Parathyroid adenoma (tissue), 2 donors: ENCODE measurements at regions not wholly inside any gene's neighbourhood (a gene's known extent, or its start where the extent isn't known, plus 50 kb on each side); places are given as distances from the start of the nearest gene placed in this dataset.

ENCODE experiments used
- H2AFZ ChIP-seq: fragments of 300-600 bp; sonication (generic); one replicate; pipeline ENCODE4 v1.7.0; 2017; ENCODE audit warnings: antibody characterized with exemption, mild to moderate bottlenecking
- H3K27ac ChIP-seq: fragments of 300-600 bp; sonication (generic); one replicate; pipeline ENCODE4 v1.7.0; 2017
- H3K27me3 ChIP-seq: fragments of 300-600 bp; sonication (generic); one replicate; pipeline ENCODE4 v1.7.0; 2017; ENCODE audit warnings: low read length; ENCODE audit not compliant: control insufficient read depth, insufficient read depth
- H3K36me3 ChIP-seq: fragments of 300-600 bp; sonication (generic); one replicate; pipeline ENCODE4 v1.7.0; 2017; ENCODE audit warnings: low read length; ENCODE audit not compliant: control insufficient read depth, insufficient read depth
- H3K4me1 ChIP-seq: fragments of 300-600 bp; sonication (generic); one replicate; pipeline ENCODE4 v1.7.0; 2017; ENCODE audit warnings: control low read depth
- H3K4me2 ChIP-seq: fragments of 300-600 bp; sonication (generic); one replicate; pipeline ENCODE4 v1.7.0; 2017; ENCODE audit warnings: low read length
- H3K4me3 ChIP-seq: fragments of 300-600 bp; sonication (generic); one replicate; pipeline ENCODE4 v1.7.0; 2017; ENCODE audit warnings: low read depth, low read length
- H3K79me2 ChIP-seq: fragments of 300-600 bp; sonication (generic); one replicate; pipeline ENCODE4 v1.7.0; 2017; ENCODE audit warnings: control low read depth
- H3K9ac ChIP-seq: fragments of 300-600 bp; sonication (generic); one replicate; pipeline ENCODE4 v1.7.0; 2017; ENCODE audit warnings: mild to moderate bottlenecking
- H3K9me3 ChIP-seq: fragments of 300-600 bp; sonication (generic); one replicate; pipeline ENCODE4 v1.7.0; 2017; ENCODE audit warnings: low read length; ENCODE audit not compliant: control insufficient read depth
- TF ChIP-seq, protein P1 (sequence below): fragments of 300-600 bp; sonication (generic); IDR thresholded peaks from one replicate; pipeline ENCODE4 v1.7.0; 2017; ENCODE audit warnings: antibody characterized with exemption, mild to moderate bottlenecking
- donor health status: primary hyperparathyroidism.

DNA sequence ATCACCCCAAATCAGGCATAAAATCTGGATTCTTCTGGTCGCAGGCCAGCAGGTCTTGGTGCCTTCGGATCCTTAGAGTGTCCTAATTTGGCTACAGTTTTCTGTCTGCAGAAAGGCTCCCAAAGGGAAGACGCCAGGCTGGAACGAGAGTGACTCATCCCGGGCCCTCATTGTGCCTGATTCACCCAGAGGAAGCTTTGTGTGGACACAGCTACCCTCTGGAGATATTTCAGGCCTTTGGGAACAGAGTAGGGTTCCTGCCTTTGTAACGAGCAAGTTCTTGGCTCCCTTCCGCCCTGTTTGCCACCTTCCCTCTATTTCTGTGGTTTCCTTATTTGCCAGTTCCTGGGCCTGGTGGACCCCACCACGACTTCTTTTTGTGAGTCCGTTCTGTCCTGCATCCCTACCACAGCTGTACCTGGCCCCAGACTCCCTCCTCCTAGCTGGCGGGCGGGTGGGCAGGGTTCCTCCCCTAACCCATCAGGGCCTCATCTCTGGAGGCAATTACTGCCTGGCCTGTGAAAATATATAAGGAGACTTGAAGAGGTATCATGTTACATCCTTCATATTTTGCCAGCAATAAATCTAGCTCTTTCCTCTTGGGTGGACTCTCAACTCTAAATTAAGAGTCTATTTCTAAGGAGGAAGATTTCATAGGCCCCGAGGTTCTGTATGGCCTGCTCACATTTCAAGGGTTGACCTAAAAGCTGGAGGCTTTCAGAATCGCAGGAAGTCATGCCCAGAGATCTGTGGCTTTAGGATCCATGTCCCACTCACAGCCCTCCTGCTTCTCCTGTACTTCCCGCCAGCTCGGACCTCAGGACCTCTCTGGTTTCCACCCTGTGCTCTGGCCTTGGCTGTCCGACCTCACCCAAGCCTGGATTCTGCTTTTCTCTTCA, 219.2 kb upstream of the ZNF32 start:
- Histone ChIP-seq H3K4me1 (no peaks in the 10 kb centered on the region), H3K79me2 (no peaks in the 10 kb centered on the region), H3K4me3 (no peak overlapping the region), H3K4me2 (no peak overlapping the region), H3K36me3 (no peaks in the 10 kb centered on the region), H3K9me3 (no peaks in the 10 kb centered on the region), H2AFZ (no peak overlapping the region), H3K27me3 (no peaks in the 10 kb centered on the region), H3K27ac (no peak overlapping the region), H3K9ac (no peak overlapping the region)
- TF ChIP-seq, protein P1, sequence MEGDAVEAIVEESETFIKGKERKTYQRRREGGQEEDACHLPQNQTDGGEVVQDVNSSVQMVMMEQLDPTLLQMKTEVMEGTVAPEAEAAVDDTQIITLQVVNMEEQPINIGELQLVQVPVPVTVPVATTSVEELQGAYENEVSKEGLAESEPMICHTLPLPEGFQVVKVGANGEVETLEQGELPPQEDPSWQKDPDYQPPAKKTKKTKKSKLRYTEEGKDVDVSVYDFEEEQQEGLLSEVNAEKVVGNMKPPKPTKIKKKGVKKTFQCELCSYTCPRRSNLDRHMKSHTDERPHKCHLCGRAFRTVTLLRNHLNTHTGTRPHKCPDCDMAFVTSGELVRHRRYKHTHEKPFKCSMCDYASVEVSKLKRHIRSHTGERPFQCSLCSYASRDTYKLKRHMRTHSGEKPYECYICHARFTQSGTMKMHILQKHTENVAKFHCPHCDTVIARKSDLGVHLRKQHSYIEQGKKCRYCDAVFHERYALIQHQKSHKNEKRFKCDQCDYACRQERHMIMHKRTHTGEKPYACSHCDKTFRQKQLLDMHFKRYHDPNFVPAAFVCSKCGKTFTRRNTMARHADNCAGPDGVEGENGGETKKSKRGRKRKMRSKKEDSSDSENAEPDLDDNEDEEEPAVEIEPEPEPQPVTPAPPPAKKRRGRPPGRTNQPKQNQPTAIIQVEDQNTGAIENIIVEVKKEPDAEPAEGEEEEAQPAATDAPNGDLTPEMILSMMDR = no peak

DNA sequence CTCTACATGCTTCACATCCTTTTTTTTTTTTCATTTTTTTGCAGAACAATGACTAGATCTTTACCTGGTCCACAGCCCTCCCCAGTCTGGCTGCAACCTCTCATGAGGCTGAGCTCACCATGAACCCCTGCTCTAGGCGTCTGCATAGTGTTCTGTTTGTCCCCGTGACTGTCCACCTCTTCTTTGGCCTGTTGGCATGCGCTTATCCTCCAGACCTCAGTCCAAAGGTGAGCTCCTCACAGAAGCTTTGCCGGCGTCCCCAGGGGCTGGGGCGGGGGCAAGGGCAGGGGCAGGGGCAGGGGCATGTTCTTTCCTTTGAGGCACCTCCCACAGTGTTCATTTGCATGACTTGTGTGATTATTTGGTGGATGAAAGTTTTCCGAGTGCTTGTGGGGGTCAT, 218.4 kb upstream of the ZNF32 start:
- Histone ChIP-seq H3K4me2 (no peak overlapping the region), H2AFZ (no peak overlapping the region), H3K27me3 (no peaks in the 10 kb centered on the region), H3K79me2 (no peaks in the 10 kb centered on the region), H3K9ac (no peak overlapping the region), H3K4me3 (no peak overlapping the region), H3K27ac (no peak overlapping the region), H3K4me1 (no peaks in the 10 kb centered on the region), H3K36me3 (no peaks in the 10 kb centered on the region), H3K9me3 (no peaks in the 10 kb centered on the region)
- TF ChIP-seq, protein P1 = no peak

DNA sequence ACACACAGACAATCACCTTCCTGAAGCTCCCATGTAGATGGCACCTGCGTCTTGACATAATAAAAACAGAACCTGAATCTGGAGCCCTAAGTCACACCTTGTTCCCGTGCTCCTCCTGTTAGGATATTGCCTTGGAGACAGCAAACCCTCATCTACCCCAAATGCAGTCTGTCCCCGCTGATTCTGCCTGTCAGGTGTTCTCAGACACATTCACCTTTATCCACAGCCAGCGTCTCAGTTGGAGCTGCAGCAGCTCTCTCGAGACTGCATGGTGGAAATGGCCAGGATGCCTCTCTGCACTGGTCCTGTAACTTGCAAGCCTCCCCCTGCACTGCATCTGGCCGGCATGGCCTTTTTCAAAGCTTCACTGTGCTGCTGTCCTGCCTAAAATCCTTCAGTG, 218.0 kb upstream of the ZNF32 start:
- no peaks in the 10 kb centered on the region for H3K27me3 ChIP-seq
- no peaks in the 10 kb centered on the region for H3K4me1 ChIP-seq
- no peak overlapping the region for H3K9ac ChIP-seq
- H3K4me2 ChIP-seq = no peak overlapping the region
- H3K27ac ChIP-seq = no peak overlapping the region
- H2AFZ ChIP-seq = no peak overlapping the region
- no peaks in the 10 kb centered on the region for H3K9me3 ChIP-seq
- no peaks in the 10 kb centered on the region for H3K79me2 ChIP-seq
- no peaks in the 10 kb centered on the region for H3K36me3 ChIP-seq
- TF ChIP-seq, protein P1 = no peak
- no peak overlapping the region for H3K4me3 ChIP-seq

DNA sequence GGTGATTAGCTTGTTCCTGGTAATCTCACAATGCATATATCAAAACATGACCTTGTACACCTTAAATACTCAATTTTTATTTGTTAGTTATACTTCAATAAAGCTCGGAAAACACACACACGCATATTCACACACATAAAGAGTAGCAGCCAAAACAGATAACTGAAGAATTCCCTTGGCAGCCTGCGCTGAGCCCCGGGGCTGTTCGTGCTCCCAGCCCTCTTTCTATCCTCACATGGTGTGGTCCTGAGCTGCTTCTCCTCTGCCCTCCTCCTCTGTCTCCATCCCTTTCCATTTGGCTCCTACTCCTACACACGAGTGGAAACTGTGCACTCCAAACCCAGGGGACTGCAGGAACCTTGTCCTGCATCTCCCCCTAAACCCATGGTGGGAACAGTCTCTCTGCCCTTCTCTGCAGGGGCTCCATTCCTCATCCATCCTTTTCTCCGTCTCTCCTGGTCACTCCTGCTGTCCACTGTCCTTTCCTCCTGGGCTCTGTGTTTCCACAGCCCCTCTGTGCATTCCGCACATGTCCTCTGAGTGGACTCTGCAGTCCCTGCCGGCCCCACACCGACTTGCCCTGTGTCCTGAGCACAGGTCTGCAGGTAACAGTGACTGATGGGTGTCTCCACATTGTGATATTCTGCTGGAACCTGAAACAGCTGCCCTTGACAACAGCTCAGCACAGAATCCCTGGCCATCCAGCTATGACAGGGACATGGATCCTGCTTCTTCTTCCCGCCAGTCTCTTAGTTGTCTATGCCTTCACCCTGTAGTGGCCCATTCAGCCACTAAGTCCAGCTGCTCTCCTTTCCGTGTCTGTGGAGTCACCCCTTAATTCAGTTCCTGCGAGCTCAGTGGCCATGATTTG, 216.8 kb upstream of the ZNF32 start:
- no peak overlapping the region for H3K27ac ChIP-seq
- no peaks in the 10 kb centered on the region for H3K9me3 ChIP-seq
- no peak overlapping the region for H2AFZ ChIP-seq
- no peak overlapping the region for H3K9ac ChIP-seq
- TF ChIP-seq, protein P1 = no peak
- no peaks in the 10 kb centered on the region for H3K27me3 ChIP-seq
- no peak overlapping the region for H3K4me3 ChIP-seq
- H3K36me3 ChIP-seq = no peaks in the 10 kb centered on the region
- no peaks in the 10 kb centered on the region for H3K4me1 ChIP-seq
- H3K79me2 ChIP-seq = no peaks in the 10 kb centered on the region
- H3K4me2 ChIP-seq = no peak overlapping the region
